Upper lobe of left lung (tissue), 6 donors: ENCODE measurements at regions not wholly inside any gene's neighbourhood (a gene's known extent, or its start where the extent isn't known, plus 50 kb on each side); places are given as distances from the start of the nearest gene placed in this dataset.

Source experiments
- ATAC-seq, 2 donors: fragments of 200-7000 bp; cut with Tn5 transposase; one replicate each; pipeline ENCODE4 v1.9.1; 2022; ENCODE audit warnings: mild to moderate bottlenecking in 2 of 2, moderate library complexity in 2 of 2; ENCODE audit not compliant: low FRiP score in 2 of 2
- DNase-seq, 2 donors: peaks; one replicate each; pipeline ENCODE4 v3.0.0-alpha.2; 2019 to 2020
- H3K27ac ChIP-seq, 4 donors: fragments of 200-600 bp; sonication (generic); one replicate each; pipeline ENCODE4 v1.5.1; 2016 to 2019
- H3K27me3 ChIP-seq, 4 donors: fragments of 200-600 bp; sonication (generic); one replicate each; pipeline ENCODE4 v1.5.1; 2017 to 2019
- H3K36me3 ChIP-seq, 4 donors: fragments of 200-600 bp; sonication (generic); one replicate each; pipeline ENCODE4 v1.5.1; 2016 to 2019
- H3K4me1 ChIP-seq, 4 donors: fragments of 200-600 bp; sonication (generic); one replicate each; pipeline ENCODE4 v1.5.1; 2018 to 2019
- H3K4me3 ChIP-seq, 4 donors: fragments of 200-600 bp; sonication (generic); one replicate each; pipeline ENCODE4 v1.5.1; 2017 to 2019; ENCODE audit warnings: mild to moderate bottlenecking in 2 of 4, moderate library complexity in 1 of 4
- H3K9me3 ChIP-seq, 4 donors: fragments of 200-600 bp; sonication (generic); one replicate each; pipeline ENCODE4 v1.5.1; 2018 to 2019
- CTCF ChIP-seq, 6 experiments: fragments of 450-650 bp in 4 of 6; fragments of 200-600 bp in 2 of 6; sonication (generic) in 2 of 6; IDR thresholded peaks; one replicate each; pipeline ENCODE4 v1.5.1; 2016 to 2019; ENCODE audit warnings: antibody characterized with exemption in 6 of 6
- EP300 ChIP-seq, 4 donors: sonication (generic); formaldehyde crosslinking; IDR thresholded peaks; one replicate each; pipeline ENCODE4 v1.5.1; 2017; ENCODE audit warnings: antibody characterized with exemption in 4 of 4, control low read depth in 2 of 4
- POLR2A ChIP-seq, 4 donors: fragments of 450-650 bp; IDR thresholded peaks; one replicate each; pipeline ENCODE4 v1.5.1; 2016 to 2017; ENCODE audit warnings: antibody characterized with exemption in 4 of 4, mild to moderate bottlenecking in 2 of 4
- POLR2AphosphoS5 ChIP-seq, 2 donors: sonication (generic); formaldehyde crosslinking; IDR thresholded peaks; one replicate each; pipeline ENCODE4 v1.5.1; 2017; ENCODE audit warnings: antibody characterized with exemption in 2 of 2
- WGBS, 2 donors: methylation state at CpG; one replicate each; pipeline ENCODE4 v1.1.5; 2017 to 2018; 5-methylcytosine and 5-hydroxymethylcytosine counted together
- donor health status: DM: no; HTN: no; CAD: no; lungs with moderate emphysema.
- donor health status: DM: no; HTN: yes; CAD: no; lungs with severe emphysema.

GRCh38 chr15:69834267-69834666 lies 263.4 kb downstream of the TLE3 start:
- Histone ChIP-seq H3K27me3 (no peaks in the 10 kb centered on the region), H3K4me1 (peaks cover 0 to 4% (median 0%) of the 10 kb centered on the region in 4 donors), H3K9me3 (no peaks in the 10 kb centered on the region), H3K27ac (no peak overlapping the region), H3K36me3 (no peaks in the 10 kb centered on the region), H3K4me3 (no peak overlapping the region)
- DNase-seq (no peak), ATAC-seq (no peak)
- TF ChIP-seq EP300 (IDR thresholded peaks at IDR 0.05) (no peak), POLR2AphosphoS5 (IDR thresholded peaks at IDR 0.05) (no peak), CTCF (IDR thresholded peaks at IDR 0.05) (no peak), POLR2A (IDR thresholded peaks at IDR 0.05) (no peak)
- WGBS, 2 donors = 95 to 98% methylated on average over 4 to 5 of the region's 5 CpGs

DNA sequence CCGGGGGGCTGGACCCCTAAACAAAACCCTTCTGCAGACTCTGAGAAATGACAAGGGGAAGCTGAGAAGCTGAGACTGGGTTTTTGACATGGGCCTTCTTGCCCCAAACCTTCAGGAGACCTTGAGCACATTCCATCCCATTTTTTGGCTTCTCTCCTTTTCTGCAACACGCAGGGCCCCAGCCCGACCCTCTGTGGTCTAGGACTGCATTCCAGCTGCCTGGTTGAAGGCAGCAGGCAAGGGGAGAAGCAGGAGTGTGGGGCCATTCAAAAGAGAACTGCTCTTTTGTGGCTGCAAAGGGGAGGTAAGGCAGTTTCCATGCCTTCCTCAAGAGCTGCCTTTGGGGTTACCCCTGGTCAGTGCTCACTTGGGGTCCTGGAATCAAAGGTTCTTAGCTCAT lies 263.0 kb downstream of the TLE3 start:
- ATAC-seq (no peak), DNase-seq (no peak)
- Histone ChIP-seq H3K27me3 (no peaks in the 10 kb centered on the region), H3K36me3 (no peaks in the 10 kb centered on the region), H3K4me1 (peaks cover 0 to 4% (median 0%) of the 10 kb centered on the region in 4 donors), H3K9me3 (no peaks in the 10 kb centered on the region), H3K27ac (no peak overlapping the region), H3K4me3 (no peak overlapping the region)
- WGBS, 2 donors = 41 to 56% methylated on average over 3 of the region's 3 CpGs
- no peak for TF ChIP-seq POLR2A (IDR thresholded peaks at IDR 0.05)
- no peak for TF ChIP-seq EP300 (IDR thresholded peaks at IDR 0.05)
- TF ChIP-seq POLR2AphosphoS5 (IDR thresholded peaks at IDR 0.05) = no peak
- TF ChIP-seq CTCF (IDR thresholded peaks at IDR 0.05) = no peak

- WGBS, 2 donors = 70 to 81% methylated on average over 3 of the region's 3 CpGs
- no peaks in the 10 kb centered on the region for H3K36me3 ChIP-seq
- no peaks in the 10 kb centered on the region for H3K9me3 ChIP-seq
- TF ChIP-seq POLR2A (IDR thresholded peaks at IDR 0.05) = no peak
- TF ChIP-seq POLR2AphosphoS5 (IDR thresholded peaks at IDR 0.05) = no peak
- no peak for TF ChIP-seq CTCF (IDR thresholded peaks at IDR 0.05)
- TF ChIP-seq EP300 (IDR thresholded peaks at IDR 0.05) = no peak
- no peaks in the 10 kb centered on the region for H3K27me3 ChIP-seq
- H3K27ac ChIP-seq = no peak overlapping the region
- no peak overlapping the region for H3K4me3 ChIP-seq
- DNase-seq (no peak), ATAC-seq (no peak)
- no peaks in the 10 kb centered on the region for H3K4me1 ChIP-seq
Measured at GRCh38 chr15:69836048-69836447, 261.7 kb downstream of the TLE3 start.

- Histone ChIP-seq H3K27me3 (no peaks in the 10 kb centered on the region), H3K4me1 (no peaks in the 10 kb centered on the region), H3K4me3 (no peak overlapping the region), H3K36me3 (no peaks in the 10 kb centered on the region), H3K9me3 (no peaks in the 10 kb centered on the region), H3K27ac (no peak overlapping the region)
- DNase-seq (no peak), ATAC-seq (peak in 1 of 2 donors; percentile 9)
- WGBS, 2 donors = 81 to 84% methylated on average over 7 to 9 of the region's 10 CpGs
- TF ChIP-seq CTCF (IDR thresholded peaks at IDR 0.05) (no peak), EP300 (IDR thresholded peaks at IDR 0.05) (no peak), POLR2A (IDR thresholded peaks at IDR 0.05) (no peak), POLR2AphosphoS5 (IDR thresholded peaks at IDR 0.05) (no peak)
Measured at GRCh38 chr15:69836526-69837230, 261.0 kb downstream of the TLE3 start.

GRCh38 chr15:69838338-69838737 lies 259.4 kb downstream of the TLE3 start:
- Histone ChIP-seq H3K36me3 (no peaks in the 10 kb centered on the region), H3K27me3 (no peaks in the 10 kb centered on the region), H3K4me1 (no peaks in the 10 kb centered on the region), H3K9me3 (no peaks in the 10 kb centered on the region), H3K27ac (no peak overlapping the region), H3K4me3 (no peak overlapping the region)
- no peak for TF ChIP-seq EP300 (IDR thresholded peaks at IDR 0.05)
- no peak for TF ChIP-seq POLR2A (IDR thresholded peaks at IDR 0.05)
- no peak for TF ChIP-seq CTCF (IDR thresholded peaks at IDR 0.05)
- no peak for TF ChIP-seq POLR2AphosphoS5 (IDR thresholded peaks at IDR 0.05)
- DNase-seq (no peak), ATAC-seq (no peak)
- 70 to 100% methylated on average over 1 of the region's 1 CpG for WGBS, 2 donors
